IgD-negative memory B cell (primary cell): ENCODE measurements at regions not wholly inside any gene's neighbourhood (a gene's known extent, or its start where the extent isn't known, plus 50 kb on each side); places are given as distances from the start of the nearest gene placed in this dataset.

Source experiments
- H3K27ac Mint-ChIP-seq, 3 donors: one replicate each; pipeline ENCODE4 v1.8.0; 2020 to 2022; ENCODE audit warnings: mild to moderate bottlenecking in 3 of 3, mixed read lengths in 3 of 3, moderate library complexity in 1 of 3
- H3K27me3 Mint-ChIP-seq: one replicate; pipeline ENCODE4 v1.8.0; 2021; ENCODE audit warnings: mixed read lengths
- H3K36me3 Mint-ChIP-seq: one replicate; pipeline ENCODE4 v1.8.0; 2020; ENCODE audit warnings: mild to moderate bottlenecking, mixed read lengths
- H3K4me1 Mint-ChIP-seq, 3 donors: one replicate each; pipeline ENCODE4 v1.8.0; 2020 to 2022; ENCODE audit warnings: mixed read lengths in 3 of 3, mild to moderate bottlenecking in 1 of 3
- H3K4me3 Mint-ChIP-seq, 4 donors: one replicate each; pipeline ENCODE4 v1.8.0; 2020 to 2022; ENCODE audit warnings: mild to moderate bottlenecking in 4 of 4, mixed read lengths in 4 of 4, moderate library complexity in 3 of 4
- H3K9me3 Mint-ChIP-seq, 3 donors: one replicate each; pipeline ENCODE4 v1.8.0; 2020 to 2021; ENCODE audit warnings: mixed read lengths in 3 of 3, mild to moderate bottlenecking in 1 of 3

- peaks cover 2% of the 10 kb centered on the region for H3K36me3 Mint-ChIP-seq
- peaks cover 0 to 12% (median 3%) of the 10 kb centered on the region in 3 donors for H3K9me3 Mint-ChIP-seq
- no peak overlapping the region for H3K27ac Mint-ChIP-seq
- no peaks in the 10 kb centered on the region for H3K4me1 Mint-ChIP-seq
- H3K4me3 Mint-ChIP-seq, result no peak overlapping the region
- no peaks in the 10 kb centered on the region for H3K27me3 Mint-ChIP-seq
Measured at GRCh38 chr3:76482510-76482909, 557.4 kb upstream of the ROBO2 start.

- Mint-ChIP-seq H3K4me3 (no peak overlapping the region), H3K4me1 (no peaks in the 10 kb centered on the region), H3K27me3 (no peaks in the 10 kb centered on the region), H3K27ac (no peak overlapping the region), H3K36me3 (no peaks in the 10 kb centered on the region), H3K9me3 (peaks cover 2 to 4% (median 4%) of the 10 kb centered on the region in 3 donors)
Measured at GRCh38 chr3:76487446-76487845, 552.5 kb upstream of the ROBO2 start.

DNA sequence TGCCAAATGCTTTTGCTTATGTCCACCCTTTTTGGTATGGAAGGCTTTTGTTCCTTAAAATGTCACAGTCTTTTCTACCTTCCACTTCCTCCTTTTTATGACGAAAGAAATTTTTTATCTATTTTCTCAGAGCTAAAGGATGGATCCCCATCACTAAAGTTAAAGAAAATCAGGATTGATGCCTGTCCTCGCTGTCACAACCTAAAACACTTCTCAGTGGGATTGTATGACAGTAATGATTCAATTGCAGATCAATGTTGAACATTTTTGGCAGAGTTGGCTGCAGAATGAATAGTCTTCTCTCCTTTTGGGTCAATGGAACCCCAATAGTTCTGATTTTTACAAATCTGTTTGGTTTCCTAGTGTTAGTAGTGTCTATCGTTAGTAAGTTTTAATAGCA lies 549.8 kb upstream of the ROBO2 start:
- Mint-ChIP-seq H3K9me3 (peaks cover 4 to 10% (median 5%) of the 10 kb centered on the region in 3 donors), H3K4me3 (no peak overlapping the region), H3K4me1 (no peaks in the 10 kb centered on the region), H3K27ac (no peak overlapping the region), H3K36me3 (peaks cover 3% of the 10 kb centered on the region), H3K27me3 (no peaks in the 10 kb centered on the region)

DNA sequence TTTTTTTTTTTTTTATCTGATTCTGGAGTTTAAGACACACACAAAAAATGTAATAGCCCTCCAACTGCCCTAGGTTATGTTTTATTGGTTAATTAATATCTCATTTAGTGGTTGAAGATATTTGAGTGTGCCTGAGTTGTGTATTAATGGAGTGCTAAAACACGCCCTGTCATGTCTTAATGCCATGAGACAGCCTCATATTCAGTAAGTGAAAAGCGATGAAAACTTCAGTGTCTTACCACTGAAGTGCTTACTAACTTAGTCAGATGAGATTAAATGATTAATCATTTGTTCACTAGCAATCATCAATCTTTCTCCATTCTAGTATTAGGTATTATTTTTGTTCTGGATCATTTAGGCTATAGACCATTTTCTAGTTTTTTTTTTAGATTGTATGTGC lies 544.7 kb upstream of the ROBO2 start:
- Mint-ChIP-seq H3K27ac (no peak overlapping the region), H3K9me3 (peaks cover 0 to 11% (median 7%) of the 10 kb centered on the region in 3 donors)

GRCh38 chr3:76497636-76498035 lies 542.3 kb upstream of the ROBO2 start:
- Mint-ChIP-seq H3K9me3 (peaks cover 0 to 11% (median 6%) of the 10 kb centered on the region in 3 donors), H3K27me3 (no peaks in the 10 kb centered on the region), H3K4me3 (no peak overlapping the region), H3K27ac (no peak overlapping the region), H3K4me1 (no peaks in the 10 kb centered on the region), H3K36me3 (peaks cover 3% of the 10 kb centered on the region)

More for the DNA sequence above, 544.7 kb upstream of the ROBO2 start:
- H3K4me1 Mint-ChIP-seq, result no peaks in the 10 kb centered on the region
- no peak overlapping the region for H3K4me3 Mint-ChIP-seq
- no peaks in the 10 kb centered on the region for H3K27me3 Mint-ChIP-seq
- H3K36me3 Mint-ChIP-seq, result peaks cover 3% of the 10 kb centered on the region

GRCh38 chr3:76500746-76501275 lies 539.1 kb upstream of the ROBO2 start:
- no peak overlapping the region for H3K4me3 Mint-ChIP-seq
- H3K9me3 Mint-ChIP-seq, result peaks cover 2 to 7% (median 7%) of the 10 kb centered on the region in 3 donors
- H3K27ac Mint-ChIP-seq, result no peak overlapping the region
- H3K27me3 Mint-ChIP-seq, result no peaks in the 10 kb centered on the region
- no peaks in the 10 kb centered on the region for H3K4me1 Mint-ChIP-seq
- H3K36me3 Mint-ChIP-seq, result no peaks in the 10 kb centered on the region

- Mint-ChIP-seq H3K27ac (no peak overlapping the region), H3K4me1 (no peaks in the 10 kb centered on the region), H3K36me3 (no peaks in the 10 kb centered on the region), H3K4me3 (no peak overlapping the region), H3K9me3 (peaks cover 2 to 7% (median 7%) of the 10 kb centered on the region in 3 donors), H3K27me3 (no peaks in the 10 kb centered on the region)
Measured at GRCh38 chr3:76501315-76501714, 538.6 kb upstream of the ROBO2 start.

- Mint-ChIP-seq H3K9me3 (peaks cover 2 to 11% (median 5%) of the 10 kb centered on the region in 3 donors), H3K36me3 (no peaks in the 10 kb centered on the region), H3K27ac (no peak overlapping the region), H3K4me3 (no peak overlapping the region), H3K4me1 (no peaks in the 10 kb centered on the region), H3K27me3 (no peaks in the 10 kb centered on the region)
Measured at GRCh38 chr3:76502076-76502475, 537.8 kb upstream of the ROBO2 start.

DNA sequence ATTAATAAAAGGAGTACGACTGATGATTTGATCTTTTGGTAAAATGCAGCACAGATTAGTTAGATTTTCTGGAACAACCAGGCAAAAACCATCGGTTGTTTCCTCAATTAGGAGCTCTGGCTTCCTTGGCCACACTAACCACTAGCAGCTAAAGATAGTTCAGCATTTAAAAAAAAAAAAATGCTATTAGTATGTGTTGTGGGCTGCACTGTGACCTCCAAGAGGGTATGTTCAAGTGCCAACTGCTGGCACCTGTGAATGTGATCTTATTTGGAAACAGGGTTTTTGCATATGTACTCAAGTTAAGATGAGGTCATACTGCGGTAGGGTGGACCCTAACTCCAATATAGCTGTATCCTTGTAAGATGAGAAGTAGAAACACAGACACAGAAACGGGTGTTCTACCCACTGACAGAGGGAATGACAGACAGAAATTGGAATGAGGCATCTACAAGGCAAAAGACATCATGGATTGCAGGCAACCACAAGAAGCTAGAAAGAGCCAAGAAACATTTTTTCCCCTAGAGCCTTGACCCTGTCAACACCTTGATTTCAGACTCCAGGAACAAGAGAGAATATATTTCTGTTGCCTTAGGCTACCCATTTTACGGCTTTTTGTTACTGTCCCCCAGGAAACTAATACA lies 534.6 kb upstream of the ROBO2 start:
- H3K27ac Mint-ChIP-seq, result no peak overlapping the region

GRCh38 chr3:76509179-76509830 lies 530.6 kb upstream of the ROBO2 start:
- Mint-ChIP-seq H3K4me3 (no peak overlapping the region), H3K9me3 (peaks cover 2 to 12% (median 5%) of the 10 kb centered on the region in 3 donors), H3K4me1 (no peaks in the 10 kb centered on the region), H3K27ac (no peak overlapping the region), H3K36me3 (no peaks in the 10 kb centered on the region), H3K27me3 (no peaks in the 10 kb centered on the region)

More for the DNA sequence above, 534.6 kb upstream of the ROBO2 start:
- no peaks in the 10 kb centered on the region for H3K4me1 Mint-ChIP-seq
- H3K27me3 Mint-ChIP-seq, result no peaks in the 10 kb centered on the region
- H3K4me3 Mint-ChIP-seq, result no peak overlapping the region
- peaks cover 4 to 7% (median 5%) of the 10 kb centered on the region in 3 donors for H3K9me3 Mint-ChIP-seq
- H3K36me3 Mint-ChIP-seq, result no peaks in the 10 kb centered on the region

- Mint-ChIP-seq H3K27me3 (no peaks in the 10 kb centered on the region), H3K4me3 (no peak overlapping the region), H3K27ac (no peak overlapping the region), H3K9me3 (peaks cover 1 to 8% (median 2%) of the 10 kb centered on the region in 3 donors), H3K4me1 (no peaks in the 10 kb centered on the region), H3K36me3 (no peaks in the 10 kb centered on the region)
Measured at GRCh38 chr3:76514836-76515235, 525.1 kb upstream of the ROBO2 start.

DNA sequence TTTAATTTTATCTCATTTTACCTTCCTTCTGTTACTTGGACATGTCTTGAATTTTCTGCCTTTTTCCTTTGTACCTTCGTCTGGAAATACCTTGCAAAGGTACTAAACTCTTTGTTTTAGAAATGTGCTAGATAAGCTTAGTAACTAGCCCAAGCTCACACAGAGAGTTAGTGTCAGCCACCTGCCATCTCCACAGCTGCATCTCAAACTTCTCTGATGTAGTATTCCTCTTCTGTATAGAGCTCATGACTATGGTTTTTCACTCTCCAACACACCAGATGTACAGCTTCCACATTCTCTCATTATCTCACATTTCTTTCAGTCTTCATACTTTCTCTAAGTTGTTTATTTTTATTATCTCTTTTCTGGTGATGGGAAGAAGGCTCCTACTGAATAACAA lies 516.6 kb upstream of the ROBO2 start:
- no peaks in the 10 kb centered on the region for H3K36me3 Mint-ChIP-seq
- H3K9me3 Mint-ChIP-seq, result peaks cover 0 to 4% (median 3%) of the 10 kb centered on the region in 3 donors
- no peak overlapping the region for H3K27ac Mint-ChIP-seq
- H3K4me1 Mint-ChIP-seq, result no peaks in the 10 kb centered on the region
- no peak overlapping the region for H3K4me3 Mint-ChIP-seq
- no peaks in the 10 kb centered on the region for H3K27me3 Mint-ChIP-seq

DNA sequence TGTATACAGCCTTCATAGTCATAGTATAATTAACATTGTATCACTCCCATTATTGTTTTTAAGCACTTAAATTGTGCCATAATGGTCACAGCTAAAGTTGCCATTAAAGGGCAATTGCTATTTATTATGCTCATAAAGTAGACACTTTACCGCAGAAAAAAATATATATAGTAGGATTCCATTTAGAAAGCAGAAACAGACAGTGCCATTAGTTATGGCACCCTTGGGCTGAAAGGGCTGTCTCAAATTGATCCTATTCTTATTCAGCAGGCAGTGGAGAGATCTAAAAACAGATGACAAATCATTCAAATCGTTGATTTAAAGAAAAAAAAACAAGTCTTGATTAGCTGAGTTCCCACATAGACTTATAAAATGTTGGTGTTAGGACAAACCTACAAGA lies 514.2 kb upstream of the ROBO2 start:
- Mint-ChIP-seq H3K27me3 (no peaks in the 10 kb centered on the region), H3K4me3 (no peak overlapping the region), H3K9me3 (peaks cover 2 to 13% (median 8%) of the 10 kb centered on the region in 3 donors)

GRCh38 chr3:76527773-76528172 lies 512.1 kb upstream of the ROBO2 start:
- H3K4me3 Mint-ChIP-seq, result no peak overlapping the region
- H3K36me3 Mint-ChIP-seq, result no peaks in the 10 kb centered on the region
- no peaks in the 10 kb centered on the region for H3K27me3 Mint-ChIP-seq
- H3K9me3 Mint-ChIP-seq, result peaks cover 2 to 13% (median 8%) of the 10 kb centered on the region in 3 donors
- no peak overlapping the region for H3K27ac Mint-ChIP-seq
- H3K4me1 Mint-ChIP-seq, result no peaks in the 10 kb centered on the region

More for the DNA sequence above, 514.2 kb upstream of the ROBO2 start:
- Mint-ChIP-seq H3K36me3 (no peaks in the 10 kb centered on the region), H3K27ac (no peak overlapping the region), H3K4me1 (no peaks in the 10 kb centered on the region)

DNA sequence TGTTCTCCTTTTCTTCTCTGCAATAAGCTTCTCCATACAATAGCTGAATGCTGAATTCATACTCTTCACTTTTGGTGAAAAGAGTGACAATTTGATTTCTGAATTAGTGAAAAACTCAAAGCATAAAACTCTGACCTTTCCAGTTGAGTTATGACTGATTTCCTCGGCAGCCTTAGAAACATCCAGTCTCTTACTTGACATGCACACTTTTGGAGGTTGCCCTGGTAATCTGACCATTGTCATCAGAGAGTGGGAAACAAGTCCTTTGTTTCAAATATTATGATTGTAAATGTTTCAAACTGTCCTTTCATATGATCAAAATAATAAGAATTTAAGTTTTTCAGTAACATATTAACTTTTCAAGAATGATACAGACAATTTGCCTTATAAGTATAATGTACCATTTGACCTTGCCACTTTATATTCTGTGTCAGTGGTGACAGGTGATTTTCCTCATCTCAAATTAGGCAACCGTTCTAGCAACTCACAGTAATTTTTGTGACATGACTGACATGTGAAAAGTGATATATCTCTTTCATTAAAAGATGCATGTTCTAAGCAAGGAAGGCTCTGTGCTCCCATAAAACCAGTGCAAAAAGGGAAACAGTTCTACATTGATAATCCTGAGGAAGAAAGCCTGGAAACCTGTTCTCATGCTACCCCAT lies 507.6 kb upstream of the ROBO2 start:
- Mint-ChIP-seq H3K4me1 (no peaks in the 10 kb centered on the region), H3K9me3 (peaks cover 4 to 18% (median 12%) of the 10 kb centered on the region in 3 donors), H3K27me3 (no peaks in the 10 kb centered on the region), H3K36me3 (no peaks in the 10 kb centered on the region), H3K4me3 (no peak overlapping the region), H3K27ac (no peak overlapping the region)
